BE2C (cell line): ENCODE measurements at regions not wholly inside any gene's neighbourhood (a gene's known extent, or its start where the extent isn't known, plus 50 kb on each side); places are given as distances from the start of the nearest gene placed in this dataset.

Source experiments
- DNase-seq: peaks from one replicate; pipeline ENCODE4 v3.0.0-alpha.2; 2020
- H3K27me3 ChIP-seq: fragments of 250-450 bp; sonication (Bioruptor Pico); 2 replicates; pipeline ENCODE4 v1.5.1; 2020; ENCODE audit warnings: mild to moderate bottlenecking
- H3K36me3 ChIP-seq: fragments of 250-450 bp; sonication (Bioruptor Pico); 2 replicates; pipeline ENCODE4 v1.5.1; 2020; ENCODE audit warnings: mild to moderate bottlenecking
- H3K4me1 ChIP-seq: fragments of 250-450 bp; sonication (Bioruptor Pico); 2 replicates; pipeline ENCODE4 v1.5.1; 2020
- H3K4me3 ChIP-seq: 2 replicates; pipeline ENCODE4 v1.5.1; 2011; ENCODE audit warnings: low read depth, low read length
- H3K9me3 ChIP-seq: fragments of 250-450 bp; sonication (Bioruptor Pico); 2 replicates; pipeline ENCODE4 v1.5.1; 2020
- CTCF ChIP-seq: IDR thresholded peaks from 2 replicates; pipeline ENCODE4 v1.5.1; 2012; ENCODE audit warnings: mild to moderate bottlenecking, low read depth, low read length

DNA sequence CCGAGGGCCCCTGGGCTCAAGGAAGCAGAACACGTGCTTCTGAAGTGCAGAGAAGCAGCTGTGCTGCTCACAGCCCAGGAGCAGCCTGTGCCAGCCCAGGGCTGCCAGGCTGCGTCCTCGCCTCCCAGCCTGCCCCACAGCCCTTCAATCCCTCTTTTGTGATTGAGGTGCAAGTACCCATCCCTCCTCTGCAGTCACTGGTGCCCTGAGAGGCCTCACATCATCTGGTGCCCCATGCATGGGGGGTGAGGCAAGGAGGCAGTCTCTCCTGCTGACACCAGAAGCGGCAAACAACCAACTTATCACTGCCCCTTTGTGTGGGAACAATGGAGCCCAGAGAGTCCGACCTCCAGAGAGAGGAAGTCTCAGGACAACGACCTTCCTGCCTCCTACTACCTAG, 49.8 kb upstream of the FGFR2 start:
- Histone ChIP-seq H3K36me3 (no peaks in the 10 kb centered on the region), H3K4me3 (no peak overlapping the region), H3K27me3 (no peaks in the 10 kb centered on the region), H3K4me1 (peaks cover 7% of the 10 kb centered on the region), H3K9me3 (no peaks in the 10 kb centered on the region)
- no peak for DNase-seq
- TF ChIP-seq CTCF, result no peak
